NCI-H2081 treated with DMSO at 0.1 percent for 48 hours (cell line): ENCODE measurements at regions not wholly inside any gene's neighbourhood (a gene's known extent, or its start where the extent isn't known, plus 50 kb on each side); places are given as distances from the start of the nearest gene placed in this dataset.

Experiments
- DNase-seq: peaks from one replicate; lab custom pipeline; 2025; lab: John Stamatoyannopoulos, UW

DNA sequence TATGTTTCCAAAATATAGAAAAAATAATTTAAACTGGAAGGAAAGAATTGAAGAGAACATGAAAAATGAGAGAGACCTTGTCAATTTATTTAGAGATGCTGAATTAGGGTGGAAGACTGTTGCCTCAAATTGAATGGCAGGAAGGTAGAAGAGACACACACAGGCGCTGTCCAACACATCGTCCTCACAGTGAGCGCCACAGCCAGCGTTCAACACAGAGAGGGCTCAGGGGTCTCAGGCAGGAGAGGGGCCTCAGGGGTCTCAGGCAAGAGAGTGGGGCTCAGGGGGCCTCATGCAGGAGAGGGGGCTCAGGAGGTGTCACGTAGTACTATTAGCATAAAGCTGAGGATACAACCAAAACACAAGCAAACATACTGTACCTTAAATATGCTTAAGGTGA lies 65.7 kb downstream of the TMEM18 start:
- no peak for DNase-seq

DNA sequence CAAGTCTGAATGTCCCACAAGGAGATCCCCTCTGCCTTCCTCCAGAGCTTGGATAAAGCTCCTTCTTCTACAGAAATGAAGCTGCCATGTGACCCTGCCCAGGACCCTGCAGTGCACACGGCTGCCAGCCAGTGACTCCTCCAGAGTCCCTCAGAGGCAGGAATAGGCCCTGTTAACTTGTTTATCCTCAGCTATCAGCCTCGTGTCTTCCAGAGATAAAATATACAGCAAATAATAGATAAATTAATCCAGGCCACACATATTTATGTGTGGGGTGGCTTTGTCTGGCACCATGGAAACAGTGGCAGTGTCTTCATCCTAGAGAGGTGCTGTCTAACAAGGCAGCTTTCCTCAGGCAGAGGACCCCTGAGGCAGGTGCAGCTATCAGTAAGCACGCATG lies 66.7 kb downstream of the TMEM18 start:
- no peak for DNase-seq

DNA sequence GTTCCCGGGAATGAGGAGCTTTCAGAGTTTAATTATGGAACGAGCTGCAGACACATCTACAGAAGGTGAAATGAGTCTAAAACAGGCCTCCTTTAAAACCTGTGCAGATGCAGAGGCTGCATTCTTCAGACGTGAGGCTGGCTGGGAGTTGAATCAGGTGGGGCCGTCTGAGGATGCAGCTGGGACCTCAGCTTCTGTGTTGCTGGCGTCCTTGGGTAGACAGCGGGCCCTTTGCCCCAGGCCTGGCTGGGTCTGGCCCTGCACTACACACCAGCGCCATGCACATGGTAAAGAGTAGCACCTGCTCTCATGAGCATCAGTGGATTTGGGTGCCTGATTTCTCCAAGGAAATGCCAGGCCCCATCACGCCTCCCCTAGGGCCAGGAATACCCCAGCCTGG lies 67.3 kb downstream of the TMEM18 start:
- DNase-seq: no peak

DNA sequence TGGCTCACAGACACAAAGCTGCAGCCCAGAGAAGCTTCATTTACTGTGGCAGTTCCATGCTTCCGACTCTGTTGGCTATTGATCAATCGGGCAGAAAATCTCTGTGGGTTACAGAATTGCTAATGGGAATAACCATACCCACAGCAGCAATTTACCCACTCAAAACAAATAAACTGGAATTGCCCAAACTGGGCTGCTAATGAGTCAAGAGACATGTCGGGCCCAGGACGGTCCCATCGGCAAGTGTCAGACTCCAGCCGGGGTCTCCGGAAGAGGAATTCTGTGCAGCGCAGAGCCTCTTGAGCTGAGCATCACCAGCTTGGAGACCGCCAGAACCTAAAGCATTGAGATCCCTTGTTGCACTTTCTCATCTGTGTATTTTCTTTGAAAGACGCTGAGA lies 67.8 kb downstream of the TMEM18 start:
- no peak for DNase-seq

DNA sequence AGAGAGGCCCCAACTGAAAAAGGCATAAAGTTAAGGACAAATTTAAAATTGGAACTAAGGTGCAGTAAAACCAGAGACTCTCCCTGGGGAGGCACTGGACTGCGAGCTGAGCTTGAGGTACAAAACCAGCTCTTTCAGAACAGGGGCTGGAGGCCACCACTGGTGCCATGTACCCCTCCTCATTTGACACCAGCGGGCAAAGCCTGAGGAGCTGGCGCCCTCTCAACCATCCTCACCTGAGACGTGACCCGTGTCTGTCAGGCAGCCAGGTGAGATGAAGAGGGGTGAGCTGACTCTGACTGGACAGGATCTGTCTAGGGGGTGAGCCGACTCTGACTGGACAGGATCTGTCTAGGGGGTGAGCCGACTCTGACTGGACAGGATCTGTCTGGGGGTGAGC lies 68.5 kb downstream of the TMEM18 start:
- DNase-seq: no peak

DNA sequence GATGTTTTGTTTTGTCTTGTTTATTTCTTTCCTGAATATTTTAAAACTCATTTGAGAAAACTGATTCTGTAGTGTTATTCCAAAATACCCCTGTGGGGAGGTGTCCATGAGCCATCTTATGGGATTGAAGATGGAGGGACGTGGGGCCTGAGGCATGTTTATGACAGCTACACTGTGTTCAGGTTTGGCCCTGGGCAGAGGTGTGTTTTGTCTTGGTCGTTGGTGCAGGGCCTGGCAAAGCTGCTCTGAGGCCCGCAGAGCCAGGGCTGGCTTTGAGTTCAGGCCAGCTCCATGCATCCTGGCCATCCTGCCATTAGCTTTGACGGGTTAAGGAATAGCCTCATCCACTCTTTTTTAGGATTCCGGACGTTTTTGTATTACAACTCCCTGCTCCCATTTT lies 68.9 kb downstream of the TMEM18 start:
- no peak for DNase-seq

DNA sequence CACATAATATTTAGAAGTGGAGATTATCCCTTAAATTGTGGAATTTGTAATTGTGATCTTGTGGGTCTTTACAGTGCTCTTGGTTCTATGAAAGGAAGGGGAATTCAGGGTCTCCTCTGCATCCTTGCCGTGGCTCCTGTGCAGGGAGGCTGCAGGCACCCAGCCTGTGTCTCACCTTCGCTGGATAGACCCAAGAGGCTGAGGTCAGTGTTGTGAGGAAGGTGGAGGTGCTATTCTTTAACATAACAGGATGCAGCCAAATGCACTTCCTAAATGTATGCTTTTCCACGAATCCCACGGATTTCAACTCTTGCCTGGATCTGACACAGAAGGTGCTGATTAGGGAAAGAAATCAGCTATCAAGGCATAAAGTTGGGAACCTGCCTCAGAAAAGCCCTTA lies 69.5 kb downstream of the TMEM18 start:
- DNase-seq: no peak

DNA sequence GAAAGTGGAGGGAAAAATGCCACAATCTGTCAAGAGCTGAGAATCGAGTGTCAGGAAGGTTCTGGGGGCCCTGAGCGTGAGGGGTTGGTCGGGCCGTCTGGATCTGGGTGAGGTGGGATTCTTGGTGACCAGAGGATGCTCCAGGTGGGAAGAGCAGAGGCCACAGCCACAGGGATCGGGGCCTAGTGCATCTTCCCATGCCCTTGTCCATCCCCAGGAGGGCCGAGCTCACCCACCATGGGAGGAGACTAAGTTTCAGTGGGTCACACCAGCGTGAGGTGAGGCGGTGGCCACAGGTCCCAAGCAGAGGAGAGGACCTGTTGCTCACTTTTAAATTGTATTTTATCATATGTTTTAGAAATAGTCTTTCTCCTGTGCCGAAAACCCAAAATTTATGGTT lies 70.0 kb downstream of the TMEM18 start:
- DNase-seq: no peak

DNA sequence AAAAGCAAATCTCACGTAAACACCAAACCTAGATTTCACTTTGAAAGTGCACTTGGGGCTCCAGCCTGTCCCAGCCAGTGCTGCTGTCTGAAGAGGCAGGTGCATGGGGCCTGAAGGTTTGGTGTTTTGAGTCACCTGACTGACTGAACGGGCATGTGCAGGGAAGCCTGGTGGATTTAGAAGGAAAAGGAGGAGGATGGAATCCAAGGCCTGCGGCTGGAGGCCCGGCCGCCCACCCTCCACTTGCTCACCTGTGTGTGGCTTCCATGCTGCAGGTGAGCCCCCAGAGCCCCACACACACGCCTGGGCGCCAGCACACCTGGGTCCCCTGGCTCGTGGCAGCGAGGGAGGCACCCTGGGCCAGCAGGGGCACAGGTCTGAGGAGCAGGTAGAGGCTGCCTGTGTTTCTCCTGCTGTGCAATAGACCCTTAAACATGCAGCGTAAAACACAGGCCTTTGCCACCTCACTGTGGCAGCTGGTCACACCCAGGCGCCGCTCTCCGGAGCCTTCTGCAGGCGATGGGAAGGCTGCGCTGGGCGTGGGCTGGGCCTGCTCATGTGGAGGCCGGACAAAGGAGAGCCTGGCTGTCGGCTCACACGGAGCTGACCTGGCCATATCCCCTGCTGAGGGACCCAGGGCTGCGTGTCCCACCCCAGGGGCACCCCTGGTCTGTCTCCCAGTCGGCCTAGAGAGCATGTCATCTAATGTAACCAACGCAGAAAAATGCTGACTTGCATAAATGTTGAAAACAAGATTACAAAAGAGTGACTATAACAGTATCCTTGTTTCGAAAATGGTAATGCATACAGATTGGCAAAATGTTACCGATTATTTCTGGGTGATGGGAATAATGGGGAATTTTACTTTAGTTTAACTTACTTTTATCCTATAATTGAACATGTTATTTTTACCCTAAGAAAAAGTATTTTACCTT lies 71.3 kb downstream of the TMEM18 start:
- DNase-seq: no peak

DNA sequence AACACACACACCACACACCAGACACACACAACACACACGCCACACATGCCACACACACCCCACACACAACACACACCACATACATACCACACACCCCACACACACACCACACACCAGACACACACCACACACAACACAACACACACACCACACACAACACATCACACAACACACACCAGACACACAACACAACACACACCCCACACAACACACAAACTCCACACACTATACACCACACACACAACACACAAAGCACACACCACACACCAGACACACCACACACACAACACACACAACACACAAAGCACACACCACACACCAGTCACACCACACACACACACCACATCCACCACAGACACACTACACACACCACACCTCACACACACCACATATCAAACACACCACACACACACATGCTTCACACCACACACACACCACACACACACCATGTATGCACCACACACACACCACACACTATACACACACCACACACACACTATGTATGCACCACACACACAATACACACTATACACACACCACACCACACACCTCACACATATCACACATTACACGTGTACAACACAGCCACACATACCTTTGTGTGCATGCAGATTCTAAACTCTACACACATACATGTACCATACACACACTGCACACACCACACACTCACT lies 72.2 kb downstream of the TMEM18 start:
- DNase-seq: no peak

DNA sequence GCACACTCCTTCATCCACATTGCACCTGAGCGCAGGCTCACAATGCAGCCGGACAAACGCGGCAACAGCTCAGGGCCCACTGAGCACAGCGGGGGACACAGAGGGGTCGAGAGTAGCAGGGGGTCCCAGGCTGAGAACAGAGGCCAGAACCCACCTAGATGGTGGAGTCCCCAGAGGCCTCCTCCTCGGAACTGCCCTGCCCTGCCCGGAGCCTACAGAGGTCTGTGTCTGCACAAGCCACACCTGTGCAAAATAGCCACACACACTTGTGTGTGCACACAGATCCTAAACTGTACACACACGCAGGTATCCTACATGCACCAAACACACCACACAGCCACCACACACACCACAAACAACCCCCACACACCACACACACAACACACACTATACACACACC lies 72.8 kb downstream of the TMEM18 start:
- DNase-seq: no peak

DNA sequence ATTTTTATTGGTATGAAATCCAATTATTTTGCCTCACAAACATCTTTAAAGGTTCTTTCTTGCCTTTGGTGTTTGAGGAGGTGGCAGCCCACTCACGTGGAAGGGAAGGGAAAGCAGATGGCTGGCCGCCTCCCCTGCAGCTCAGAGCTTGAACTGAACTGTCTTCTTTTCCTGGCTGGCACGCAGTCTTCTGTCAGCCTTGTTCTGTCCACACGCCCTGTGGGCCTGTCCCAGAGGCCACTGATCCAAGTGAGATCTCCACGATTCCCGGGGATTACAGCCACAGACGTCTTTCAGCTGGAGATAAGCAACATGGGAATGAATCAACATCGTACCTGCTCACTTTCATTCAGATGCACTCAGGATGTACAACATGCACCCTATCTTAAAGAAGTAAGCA lies 73.3 kb downstream of the TMEM18 start:
- no peak for DNase-seq

DNA sequence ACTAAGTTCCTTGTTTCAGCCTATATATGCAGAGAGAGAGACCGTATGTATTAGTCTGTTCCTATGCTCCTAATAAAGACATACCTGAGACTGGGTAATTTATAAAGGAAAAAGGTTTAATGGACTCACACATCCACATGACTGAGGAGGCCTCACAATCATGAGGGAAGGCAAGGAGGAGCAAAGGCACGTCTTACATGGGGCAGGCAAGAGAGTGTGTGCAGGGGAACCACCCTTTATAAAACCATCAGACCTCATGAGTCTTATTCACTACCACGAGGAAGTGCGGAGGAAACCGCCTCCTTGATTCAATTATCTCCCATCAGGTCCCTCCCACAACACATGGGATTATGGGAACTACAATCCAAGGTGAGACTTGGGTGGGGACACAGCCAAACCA lies 73.8 kb downstream of the TMEM18 start:
- DNase-seq: no peak

DNA sequence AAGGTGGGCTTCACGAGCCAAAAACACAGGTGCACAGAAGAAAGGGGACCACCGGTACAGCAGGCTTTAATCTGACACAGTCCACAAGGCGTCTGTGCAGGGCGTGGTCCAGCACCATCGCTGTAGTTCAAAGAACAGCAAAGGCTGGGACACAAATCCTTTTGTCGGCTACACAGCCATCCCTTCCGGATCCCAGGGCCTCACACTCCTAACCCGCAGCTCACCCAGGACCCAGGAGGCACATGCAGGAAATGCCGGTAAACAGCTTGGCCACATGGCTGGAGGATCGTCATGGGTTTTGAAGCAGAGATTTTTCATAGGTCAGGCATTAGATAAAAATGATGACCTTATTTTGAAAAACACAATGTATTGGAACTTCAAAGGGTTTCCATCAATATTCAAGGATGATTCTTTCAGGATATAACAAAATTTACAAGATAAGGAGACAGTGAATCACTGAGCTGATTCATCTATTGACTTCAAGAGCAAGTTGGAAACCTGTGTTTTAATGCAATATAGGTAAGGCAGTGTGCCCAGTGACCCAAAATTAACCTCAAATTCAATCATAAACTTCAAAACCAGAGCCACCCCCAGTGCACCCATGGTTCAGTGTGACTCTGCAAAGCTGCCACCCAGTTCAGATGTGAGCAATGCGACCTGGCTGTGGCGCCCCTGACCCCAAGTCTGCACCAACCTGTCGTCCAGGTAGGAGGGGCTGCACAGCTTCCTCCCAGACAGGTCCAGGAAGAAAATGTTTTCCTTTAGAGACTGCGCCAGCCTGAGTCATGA lies 74.4 kb downstream of the TMEM18 start:
- DNase-seq: no peak

DNA sequence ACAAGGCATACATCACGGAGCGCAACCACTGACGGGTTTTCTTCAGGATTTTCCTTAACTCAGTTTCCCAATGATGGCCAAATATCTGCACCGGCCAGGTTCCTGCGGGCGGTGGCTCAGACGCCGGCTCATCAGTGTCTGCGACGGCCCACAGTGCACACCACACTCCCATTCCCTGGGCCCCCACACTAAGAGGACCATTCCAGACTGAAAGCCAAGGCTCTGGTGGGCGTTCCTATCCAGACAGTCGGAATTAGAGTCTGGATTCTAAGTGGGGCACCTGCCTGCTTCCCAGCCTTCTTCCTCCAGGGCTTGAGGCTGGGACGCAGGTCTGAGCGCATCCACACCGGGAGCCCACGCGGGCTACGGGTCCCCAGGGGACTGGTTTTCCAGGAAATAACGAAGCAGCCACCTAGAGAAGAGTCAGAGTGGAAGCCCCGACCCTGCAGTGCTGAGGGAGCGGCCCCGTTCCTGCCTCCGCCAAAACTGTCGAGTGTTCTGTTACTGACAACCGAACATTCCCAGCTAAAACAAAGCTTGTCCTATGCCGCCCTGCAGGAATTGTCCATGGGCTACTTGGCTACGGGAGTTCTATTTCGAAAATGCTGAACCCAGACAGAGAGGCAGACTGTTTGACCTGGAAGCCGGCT lies 75.3 kb downstream of the TMEM18 start:
- no peak for DNase-seq

DNA sequence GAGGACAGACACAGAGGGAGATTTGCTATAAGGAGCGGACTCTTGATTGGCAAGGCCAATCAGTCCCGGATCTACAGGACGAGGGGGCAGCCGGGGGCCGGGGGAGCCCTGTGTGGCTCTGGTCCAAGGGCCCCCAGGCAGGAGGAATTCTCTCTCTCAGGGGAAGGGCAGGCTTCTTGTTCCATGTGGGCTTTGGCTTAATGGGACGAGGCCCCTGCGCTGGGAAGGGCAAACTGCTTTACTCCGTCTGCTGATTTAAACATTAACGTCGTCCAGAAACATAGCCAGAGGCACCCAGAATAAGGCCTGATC lies 75.9 kb downstream of the TMEM18 start:
- no peak for DNase-seq

DNA sequence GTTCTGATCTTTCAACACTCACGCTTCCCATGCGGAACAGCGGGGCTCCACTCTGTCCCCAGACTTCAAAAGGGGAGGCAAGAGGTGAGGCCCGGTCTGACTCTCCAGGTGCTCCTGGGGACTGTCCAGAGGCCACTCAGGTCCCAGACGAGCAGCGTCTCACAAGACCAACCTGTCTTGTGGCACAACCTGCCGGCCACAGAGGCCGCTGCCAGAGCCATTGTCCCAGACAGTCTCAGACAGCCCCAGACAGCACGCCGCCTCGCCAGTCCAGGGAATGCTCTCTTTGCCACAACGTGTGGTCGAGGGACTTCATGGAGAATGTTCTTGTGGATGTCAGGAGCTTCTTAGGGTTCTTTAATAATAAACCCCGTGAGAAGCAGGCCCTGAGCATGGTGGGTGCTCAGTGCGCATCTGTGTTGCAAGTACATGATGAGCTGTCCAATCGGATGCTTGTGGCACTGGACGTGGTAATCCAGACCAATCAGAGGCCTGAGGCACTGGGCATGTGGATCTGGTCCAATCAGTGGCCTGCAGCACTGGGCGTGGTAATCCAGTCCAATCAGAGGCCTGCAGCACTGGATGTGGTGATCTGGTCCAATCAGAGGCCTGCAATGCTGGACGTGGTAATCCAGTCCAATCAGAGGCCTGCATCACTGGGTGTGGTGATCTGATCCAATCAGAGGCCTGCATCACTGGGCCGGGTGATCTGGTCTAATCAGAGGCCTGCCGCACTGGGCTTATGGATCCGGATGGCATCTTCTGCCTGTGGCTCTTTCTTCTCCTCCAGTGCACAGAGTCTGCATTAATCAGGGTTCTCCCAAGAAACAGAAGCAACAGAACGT lies 76.4 kb downstream of the TMEM18 start:
- DNase-seq: no peak

DNA sequence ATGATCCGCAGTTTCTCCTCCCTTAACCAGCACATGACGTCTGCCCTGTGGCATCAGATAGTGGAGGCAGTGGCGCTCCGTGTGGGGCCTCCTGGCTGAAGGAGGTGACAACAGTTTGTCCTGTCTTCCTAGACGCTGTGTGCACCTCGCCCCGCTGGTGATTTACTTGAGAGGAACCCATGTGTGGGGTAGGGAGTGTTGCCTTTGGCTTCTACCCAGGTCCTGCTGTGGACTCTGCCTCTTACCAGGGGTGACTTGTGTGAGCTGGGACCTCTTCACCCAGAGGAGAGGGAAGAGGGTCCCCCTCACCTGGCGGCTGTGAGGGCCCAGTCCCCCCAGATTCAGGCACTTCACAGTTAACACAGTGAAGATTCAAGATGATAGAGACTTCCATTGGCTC lies 77.6 kb downstream of the TMEM18 start:
- no peak for DNase-seq

DNA sequence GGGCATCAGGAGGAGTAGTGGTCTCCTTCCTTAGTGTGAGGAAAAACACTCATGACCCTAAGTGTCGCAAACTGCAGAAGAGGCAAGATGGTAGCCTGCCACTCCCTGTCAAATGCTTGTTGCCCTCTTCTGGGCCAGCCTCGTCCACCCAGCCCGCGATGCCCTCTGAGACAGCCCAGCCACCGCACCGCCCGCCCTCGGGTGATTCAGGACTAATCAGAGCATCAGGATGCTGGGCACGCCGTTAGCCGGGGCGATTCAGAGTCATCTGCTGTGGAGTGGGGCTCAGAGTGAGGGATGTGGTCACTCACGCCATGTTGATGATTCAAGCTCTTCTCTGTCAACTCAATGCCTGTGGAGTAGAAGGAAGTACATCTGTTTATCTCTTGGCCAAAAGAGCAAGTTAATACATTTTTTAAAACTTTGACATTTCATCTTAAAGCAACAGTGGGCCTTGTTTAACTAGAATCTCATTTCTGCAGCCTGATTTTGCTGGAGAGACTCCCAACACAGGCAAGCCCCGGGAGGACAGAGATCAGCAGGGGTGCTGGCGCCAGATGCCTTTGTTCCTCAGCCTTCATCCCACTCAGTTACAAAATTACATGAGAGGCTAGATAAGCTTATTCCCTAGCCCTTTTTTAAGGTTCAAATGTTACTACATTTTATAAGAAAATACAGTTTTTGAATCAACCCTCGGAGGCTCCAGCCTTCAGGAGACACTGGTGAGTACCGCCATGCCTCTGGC lies 79.0 kb downstream of the TMEM18 start:
- no peak for DNase-seq

DNA sequence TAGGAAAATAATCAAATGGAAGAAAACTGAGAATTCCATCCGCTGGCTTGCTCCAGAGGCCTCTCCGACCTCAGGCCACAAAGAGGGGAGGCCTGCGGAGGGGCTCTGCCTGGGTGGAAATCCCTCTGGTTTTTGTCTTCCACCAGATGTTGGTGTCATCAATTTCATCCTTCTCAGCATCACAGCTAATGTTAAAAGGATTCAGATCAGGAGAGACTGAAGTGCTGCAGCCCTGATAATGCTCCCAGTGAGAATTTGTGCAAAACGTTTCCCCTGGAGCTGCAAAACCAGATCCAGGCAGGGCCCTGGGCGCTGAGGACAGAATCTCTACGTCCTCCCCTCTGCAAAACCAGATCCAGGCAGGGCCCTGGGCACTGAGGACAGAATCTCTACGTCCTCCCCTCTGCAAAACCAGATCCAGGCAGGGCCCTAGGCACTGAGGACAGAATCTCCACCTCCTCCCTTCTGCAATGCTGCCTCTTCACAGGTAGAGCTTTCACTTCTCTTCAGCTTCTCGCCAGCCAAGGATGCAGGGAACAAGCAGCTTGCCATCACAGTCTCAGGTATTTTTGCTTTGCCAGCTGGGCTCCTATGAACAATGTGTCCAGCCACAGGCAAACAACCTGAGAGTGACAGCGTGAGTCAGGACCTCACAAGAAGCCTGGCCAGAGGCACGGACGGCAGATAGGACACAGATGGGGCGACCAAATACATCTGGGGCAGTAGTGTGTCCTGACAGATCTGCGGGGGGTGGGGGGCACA lies 81.2 kb downstream of the TMEM18 start:
- no peak for DNase-seq
